ENCODE measurements at regions not wholly inside any gene's neighbourhood (a gene's known extent, or its start where the extent isn't known, plus 50 kb on each side); places are given as distances from the start of the nearest gene placed in this dataset.

DNA sequence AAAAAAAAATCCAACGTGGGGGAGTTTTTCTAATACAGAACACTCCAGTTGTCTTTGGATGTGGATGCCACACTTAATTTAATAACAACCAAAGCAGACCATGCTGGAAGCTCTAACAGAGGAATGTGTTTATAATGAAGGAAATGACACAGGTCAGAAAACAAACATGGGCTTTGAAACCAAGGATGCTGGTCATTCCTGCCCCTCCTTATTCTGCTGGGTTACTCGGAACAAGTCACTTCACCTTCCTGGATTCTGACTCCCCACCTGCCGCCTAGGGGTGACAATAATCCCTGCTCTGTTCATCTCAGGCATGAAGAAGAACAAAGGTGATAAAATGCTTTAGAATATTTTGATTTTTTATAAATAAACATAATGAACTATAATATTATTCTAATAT lies 240.9 kb upstream of the ADAMTS9 start:
- Histone ChIP-seq H3K79me2 (ENCODE audit: control insufficient read depth, insufficient read depth, low read length) (no peaks in the 10 kb centered on the region), H3K9ac (ENCODE audit: control insufficient read depth, insufficient read depth, low read length) (no peak overlapping the region), H3K9me3 (replicated peaks; ENCODE audit: control insufficient read depth, insufficient read depth, low read length) (no peaks in the 10 kb centered on the region), H3K4me3 (no peak overlapping the region), H4K20me1 (ENCODE audit: control insufficient read depth, insufficient read depth) (no peaks in the 10 kb centered on the region), H2AFZ (ENCODE audit: control insufficient read depth, low read depth, low read length) (no peak overlapping the region), H3K4me1 (ENCODE audit: control insufficient read depth, insufficient read depth, low read length) (no peaks in the 10 kb centered on the region), H3K4me2 (ENCODE audit: control insufficient read depth, insufficient read depth) (no peak overlapping the region), H3K27me3 (replicated peaks in 1 of 2; ENCODE audit: control insufficient read depth in 2 of 2, insufficient read depth in 2 of 2, low read length in 1 of 2) (no peaks in the 10 kb centered on the region), H3K27ac (ENCODE audit: control insufficient read depth, insufficient read depth) (no peak overlapping the region), H3K36me3 (ENCODE audit: control insufficient read depth in 2 of 2, insufficient read depth in 2 of 2, low read length in 1 of 2) (no peaks in the 10 kb centered on the region)
- in situ Hi-C loops (cut with MboI), result no loop called here
- CTCF ChIA-PET, result no interaction called here
- FAIRE-seq (no peak), ATAC-seq (no peak), DNase-seq (ENCODE audit: low read depth, low spot score) (no peak)
- 48% methylated on average over 3 of the region's 3 CpGs for WGBS (ENCODE audit: insufficient coverage, insufficient replicate concordance, low lambda C conversion rate, missing lambda C conversion rate)
- intact Hi-C loops (cut with micrococcal nuclease; ENCODE audit: unreplicated experiment), result no loop called here
- SMC1A ChIA-PET (ENCODE audit: uncharacterized antibody, unreplicated experiment), result no interaction called here
- BruUV-seq (replicated peaks), result no TSS peak
- RAD21 ChIA-PET (ENCODE audit: unreplicated experiment), result no interaction called here
- POLR2A ChIA-PET, result no interaction called here
- TF ChIP-seq ETV6 (conservative IDR thresholded peaks at IDR 0.05 in 1 of 2, IDR thresholded peaks at IDR 0.05 in 1 of 2; ENCODE audit: borderline replicate concordance in 1 of 2, low read depth in 1 of 2), result 0 out of 4 replicates have a peak, but pooled peaks of 1 of the 2 experiments have one; percentile 16
- no peak for TF ChIP-seq RBBP5 (conservative IDR thresholded peaks at IDR 0.05)

DNA sequence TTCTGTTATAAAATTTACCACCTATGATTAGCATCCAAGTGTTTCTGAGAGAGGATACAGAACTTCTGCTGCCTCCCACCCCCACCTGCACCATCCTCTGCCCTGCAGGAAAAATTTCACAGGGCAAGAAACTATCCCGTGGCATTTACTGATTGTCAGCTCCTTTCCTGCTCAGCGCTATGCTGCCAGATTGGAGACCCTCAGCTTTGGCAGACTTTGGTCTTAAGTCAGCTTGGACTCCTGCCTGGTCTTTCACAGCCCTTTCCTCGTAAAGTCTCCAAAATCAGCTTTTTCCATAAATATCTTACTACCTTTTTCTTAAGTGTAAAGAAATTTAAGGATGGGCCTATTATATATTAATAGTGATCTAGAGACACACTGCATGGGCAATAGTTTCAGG lies 239.9 kb upstream of the ADAMTS9 start:
- intact Hi-C loops (cut with micrococcal nuclease; ENCODE audit: unreplicated experiment), result no loop called here
- no peaks in the 10 kb centered on the region for H3K36me3 ChIP-seq (ENCODE audit: control insufficient read depth in 2 of 2, insufficient read depth in 2 of 2, low read length in 1 of 2)
- no TSS peak for BruUV-seq (replicated peaks)
- H2AFZ ChIP-seq (ENCODE audit: control insufficient read depth, low read depth, low read length), result no peak overlapping the region
- POLR2A ChIA-PET, result interaction anchor here (0.6 kb wide), 1 partner anchor 10 kb away, joined by 6 read pairs; no protein-coding TSS in a partner anchor
- no peak overlapping the region for H3K4me3 ChIP-seq
- no peak overlapping the region for H3K4me2 ChIP-seq (ENCODE audit: control insufficient read depth, insufficient read depth)
- H3K27ac ChIP-seq (ENCODE audit: control insufficient read depth, insufficient read depth), result no peak overlapping the region
- H3K79me2 ChIP-seq (ENCODE audit: control insufficient read depth, insufficient read depth, low read length), result no peaks in the 10 kb centered on the region
- SMC1A ChIA-PET (ENCODE audit: uncharacterized antibody, unreplicated experiment), result interaction anchor here (0.8 kb wide), 1 partner anchor 12 kb away, joined by 3 read pairs; no protein-coding TSS in a partner anchor
- no peak overlapping the region for H3K9ac ChIP-seq (ENCODE audit: control insufficient read depth, insufficient read depth, low read length)
- no peak for DNase-seq (ENCODE audit: low read depth, low spot score)
- H3K9me3 ChIP-seq (replicated peaks; ENCODE audit: control insufficient read depth, insufficient read depth, low read length), result no peaks in the 10 kb centered on the region
- CTCF ChIA-PET, result interaction anchor here (0.6 kb wide), 1 partner anchor 132 kb away, joined by 4 read pairs; no protein-coding TSS in a partner anchor
- H4K20me1 ChIP-seq (ENCODE audit: control insufficient read depth, insufficient read depth), result no peaks in the 10 kb centered on the region
- ATAC-seq, result no peak
- RAD21 ChIA-PET (ENCODE audit: unreplicated experiment), result no interaction called here
- FAIRE-seq, result no peak
- no peaks in the 10 kb centered on the region for H3K27me3 ChIP-seq (replicated peaks in 1 of 2; ENCODE audit: control insufficient read depth in 2 of 2, insufficient read depth in 2 of 2, low read length in 1 of 2)
- H3K4me1 ChIP-seq (ENCODE audit: control insufficient read depth, insufficient read depth, low read length), result no peaks in the 10 kb centered on the region
- 11% methylated on average over 3 of the region's 3 CpGs for WGBS (ENCODE audit: insufficient coverage, insufficient replicate concordance, low lambda C conversion rate, missing lambda C conversion rate)
- no peak for TF ChIP-seq SRF (IDR thresholded peaks at IDR 0.05; ENCODE audit: low read depth in 2 of 2, low read length in 2 of 2)
- in situ Hi-C loops (cut with MboI), result no loop called here

All from GM12878 (cell line).